COLO668 (cell line): ENCODE measurements at regions not wholly inside any gene's neighbourhood (a gene's known extent, or its start where the extent isn't known, plus 50 kb on each side); places are given as distances from the start of the nearest gene placed in this dataset.

Experiments used
- DNase-seq: peaks from one replicate; lab custom pipeline; 2025; ENCODE audit not compliant: unreplicated experiment; lab: John Stamatoyannopoulos, UW

GRCh38 chr9:91094324-91095088 lies 267.2 kb downstream of the AUH start:
- DNase-seq: no peak

DNA sequence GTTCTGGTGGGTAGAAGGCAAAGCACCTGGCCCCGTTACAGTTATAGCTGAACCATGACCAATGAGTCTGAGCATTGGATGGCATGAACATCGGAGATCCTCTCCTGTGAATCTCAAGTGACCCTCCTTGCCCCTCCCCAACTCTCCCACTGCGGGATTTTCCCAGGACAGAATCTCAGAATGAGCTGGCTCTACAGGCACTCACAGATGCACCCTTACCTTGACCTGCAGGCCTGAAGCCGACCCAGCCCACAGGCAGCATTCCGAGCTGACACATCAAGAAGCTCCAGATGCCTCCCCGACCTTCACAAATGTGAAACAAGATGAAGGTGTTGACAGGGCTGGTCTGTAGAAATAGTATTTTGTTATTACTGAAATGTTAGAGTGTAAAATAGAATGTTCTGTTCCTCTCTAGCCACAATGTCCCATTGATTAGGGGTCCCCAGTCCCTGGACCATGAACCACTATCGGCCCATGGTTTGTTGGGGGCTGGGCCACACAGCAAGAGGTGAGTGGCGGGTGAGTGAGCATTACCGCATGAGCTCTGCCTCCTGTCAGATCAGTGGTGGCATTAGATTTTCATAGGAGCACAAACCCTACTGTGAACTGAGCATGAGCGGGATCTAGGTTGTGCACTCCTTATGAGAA lies 263.4 kb downstream of the AUH start:
- no peak for DNase-seq

DNA sequence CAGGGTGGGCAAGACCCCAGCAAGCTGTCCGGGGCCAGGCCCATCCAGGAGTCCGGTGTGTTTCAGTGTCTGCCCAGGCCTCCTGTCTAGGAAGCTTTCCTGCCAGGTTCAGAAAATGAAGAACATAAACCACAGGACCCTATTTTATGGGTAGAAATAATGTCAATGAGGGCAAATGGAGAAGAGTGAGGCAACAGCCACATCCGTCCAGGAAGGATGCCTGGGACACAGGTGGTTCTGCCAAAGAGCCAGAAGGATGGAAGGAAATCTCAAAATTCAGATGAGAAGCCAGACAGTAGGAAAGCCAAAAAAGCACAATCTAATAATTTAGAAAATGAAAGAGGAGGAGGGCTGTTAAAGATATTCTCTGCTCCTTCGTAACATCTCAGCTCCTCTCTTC lies 262.3 kb downstream of the AUH start:
- no peak for DNase-seq

GRCh38 chr9:91100878-91101450 lies 260.8 kb downstream of the AUH start:
- no peak for DNase-seq

DNA sequence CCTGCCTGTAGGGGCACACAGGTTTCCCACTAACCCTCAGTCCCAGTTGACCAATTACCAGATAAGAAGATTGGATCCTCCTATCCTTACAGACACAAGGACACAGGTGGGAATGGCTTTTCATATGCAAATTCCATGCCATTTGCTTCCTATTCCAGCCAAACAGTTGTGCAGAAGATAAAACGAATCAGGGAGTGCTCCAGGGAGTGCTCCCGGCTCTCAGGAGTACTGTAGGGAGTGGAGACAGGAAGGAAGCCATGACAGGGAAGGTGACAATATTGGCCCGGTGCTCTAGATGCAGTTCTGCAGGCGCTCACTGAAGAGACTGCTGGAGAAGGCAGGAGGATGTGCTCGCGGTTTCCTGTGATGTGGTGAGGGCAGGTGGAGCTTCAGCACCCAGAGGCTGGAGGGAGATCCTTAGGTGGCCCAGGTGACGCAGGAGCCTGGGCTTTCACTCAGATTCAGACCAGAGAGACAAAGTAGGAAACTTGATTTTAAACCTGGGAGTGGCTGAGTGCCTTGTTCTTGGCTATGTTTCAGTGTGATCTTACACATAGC lies 260.0 kb downstream of the AUH start:
- peak; percentile 23 for DNase-seq

DNA sequence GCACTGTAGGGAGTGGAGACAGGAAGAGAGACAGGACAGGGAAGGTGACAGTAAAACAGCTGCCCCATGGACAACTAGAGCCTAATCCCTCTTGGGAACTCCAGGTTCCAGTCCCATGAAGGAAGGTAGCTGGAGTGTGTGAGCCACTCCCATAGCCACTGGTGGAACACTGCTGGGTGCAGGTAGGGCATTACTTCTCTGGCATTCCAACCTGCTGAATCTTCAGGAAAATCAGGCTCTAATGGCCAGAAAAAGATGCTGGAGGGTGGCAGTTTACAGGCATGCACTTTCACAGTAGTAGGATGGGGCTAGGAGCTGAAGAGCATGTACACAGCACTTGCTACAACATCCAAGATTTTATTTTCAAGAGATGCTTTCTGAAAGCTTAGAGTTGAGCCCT lies 259.4 kb downstream of the AUH start:
- no peak for DNase-seq

GRCh38 chr9:91103931-91104330 lies 257.8 kb downstream of the AUH start:
- no peak for DNase-seq

- no peak for DNase-seq
Measured at GRCh38 chr9:91106415-91107081, 255.2 kb downstream of the AUH start.

DNA sequence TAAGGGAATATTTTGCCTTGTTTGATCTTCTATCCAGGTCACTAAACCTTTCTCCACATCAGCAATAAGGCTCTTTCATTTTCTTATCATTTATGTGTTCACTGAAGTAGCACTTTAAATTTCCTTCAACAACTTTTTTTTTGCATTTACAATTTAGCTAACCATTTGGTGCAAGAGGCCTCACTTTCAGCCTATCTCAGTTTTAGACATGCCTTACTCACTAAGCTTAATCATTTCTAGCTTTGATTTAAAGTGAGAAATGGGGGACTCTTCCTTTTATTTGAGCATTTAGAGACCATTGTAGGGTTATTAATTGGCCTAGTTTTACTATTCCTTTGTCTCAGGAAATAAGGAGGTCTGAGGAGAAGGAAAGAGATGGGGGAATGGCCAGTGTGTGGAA lies 250.5 kb downstream of the AUH start:
- DNase-seq: no peak

DNA sequence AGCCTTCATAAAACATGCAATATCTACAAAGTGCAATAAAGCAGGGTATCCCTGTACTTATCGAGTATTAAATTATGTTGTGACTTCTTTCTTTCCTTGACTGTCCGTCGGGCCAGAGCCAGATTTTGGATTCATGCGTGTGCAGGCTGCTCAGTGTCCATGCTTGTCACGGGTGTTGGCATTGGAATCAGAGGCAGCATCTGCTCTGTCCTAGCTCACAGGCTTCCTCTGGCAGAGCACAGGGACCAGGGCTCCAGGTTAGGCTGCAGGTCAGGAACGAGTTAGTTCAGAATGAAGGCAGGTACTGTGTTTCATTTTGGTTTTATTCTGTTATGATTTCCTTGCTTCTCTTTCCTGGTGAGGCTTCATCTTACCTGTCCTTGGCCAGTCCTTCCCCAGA lies 249.8 kb downstream of the AUH start:
- no peak for DNase-seq

- no peak for DNase-seq
Measured at GRCh38 chr9:91113016-91113415, 248.7 kb downstream of the AUH start.

- no peak for DNase-seq
Measured at GRCh38 chr9:91114450-91114849, 247.3 kb downstream of the AUH start.

GRCh38 chr9:91116211-91116610 lies 245.5 kb downstream of the AUH start:
- no peak for DNase-seq

- DNase-seq: no peak
Measured at GRCh38 chr9:91116711-91117110, 245.0 kb downstream of the AUH start.

DNA sequence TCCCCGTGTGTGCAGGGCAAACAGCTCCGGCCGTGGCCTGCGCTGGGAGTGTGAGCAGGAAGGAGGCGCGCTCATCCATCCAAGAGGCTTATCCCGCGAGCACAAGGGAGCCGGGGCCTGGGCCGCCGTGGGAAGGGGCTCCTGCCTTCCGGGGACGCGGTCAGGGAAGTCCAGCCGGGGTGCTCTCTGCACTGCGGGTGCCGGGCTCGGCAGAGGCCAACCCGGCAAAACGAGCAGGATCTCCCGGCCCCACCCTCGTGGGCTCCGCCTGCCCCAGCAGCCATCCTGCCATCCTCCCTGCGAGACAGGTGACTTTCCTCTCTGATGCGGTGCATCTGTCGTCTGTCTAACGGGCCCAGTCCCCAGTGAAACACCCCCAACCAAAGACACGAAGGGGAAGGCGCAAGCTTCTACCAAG lies 244.2 kb downstream of the AUH start:
- DNase-seq: no peak

DNA sequence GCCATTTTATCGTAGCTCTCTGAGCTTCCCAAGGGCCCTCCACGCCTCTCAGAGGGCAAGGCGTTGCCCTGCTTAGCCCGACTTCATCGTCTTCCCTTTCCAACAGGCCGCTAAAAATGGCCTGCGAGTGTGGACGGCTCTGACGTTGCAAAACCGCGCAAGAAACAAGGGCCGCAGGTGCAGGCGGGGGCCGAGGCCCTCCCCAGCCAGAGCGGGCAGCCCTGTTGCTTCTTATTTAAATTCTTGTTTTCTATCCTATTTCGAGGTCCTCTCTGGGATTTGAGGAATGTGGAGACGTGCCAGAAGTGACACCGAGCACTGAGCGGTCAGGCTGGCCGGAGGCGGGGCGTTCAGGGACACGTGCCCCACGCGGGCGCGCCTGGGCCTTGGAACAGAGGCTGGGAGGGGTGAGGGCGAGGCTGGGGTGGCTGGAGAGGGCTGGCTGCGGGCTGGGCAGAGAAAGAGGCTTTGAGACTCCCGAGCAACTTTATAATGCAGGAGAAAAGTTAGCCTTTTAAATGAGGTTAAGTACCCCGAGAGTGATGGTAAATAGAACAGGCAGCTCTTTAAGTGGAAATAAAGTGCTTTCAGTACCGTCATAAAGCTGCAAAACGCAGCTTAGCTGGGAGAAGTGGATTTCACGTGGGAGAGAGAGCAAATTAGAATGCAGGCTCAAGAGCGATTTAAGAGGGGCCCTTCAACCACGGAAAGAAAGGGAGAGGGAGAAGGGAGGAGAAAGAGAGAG lies 243.6 kb downstream of the AUH start:
- peak; percentile 63 for DNase-seq

DNA sequence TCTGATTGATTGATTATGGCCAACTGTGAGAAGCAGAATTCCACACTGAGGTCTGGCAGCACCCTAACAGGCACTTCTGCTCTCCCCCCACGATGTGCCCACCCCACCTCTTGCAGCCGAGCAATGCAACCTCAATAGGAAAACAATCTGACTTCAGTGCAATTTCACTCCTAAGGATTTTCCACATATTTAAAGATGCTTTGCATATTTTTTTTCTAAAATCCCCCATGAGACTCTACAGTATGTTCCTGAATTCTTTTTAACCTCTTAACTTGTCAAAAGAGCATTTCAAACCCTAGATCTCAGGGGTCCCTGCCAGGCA lies 243.1 kb downstream of the AUH start:
- no peak for DNase-seq

GRCh38 chr9:91119142-91119541 lies 242.6 kb downstream of the AUH start:
- no peak for DNase-seq

DNA sequence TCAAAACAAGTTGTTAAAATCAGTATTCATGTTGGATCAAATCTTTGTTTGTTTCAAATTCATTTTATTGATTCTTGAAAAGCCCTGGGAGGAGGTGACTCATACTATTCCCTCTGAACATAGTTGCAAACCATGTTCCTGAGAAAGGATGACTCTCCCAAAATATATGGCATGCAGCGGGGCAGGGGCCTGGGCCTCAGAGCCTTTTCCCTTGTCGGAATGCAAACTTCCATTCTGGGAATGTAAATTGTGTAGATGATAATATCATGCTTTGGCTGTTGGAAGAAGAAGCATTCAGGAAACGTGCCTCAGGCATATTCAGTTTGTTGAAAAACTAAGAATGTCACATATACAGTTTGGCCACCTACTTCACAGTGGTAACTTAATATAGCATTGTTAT lies 242.0 kb downstream of the AUH start:
- DNase-seq: no peak

DNA sequence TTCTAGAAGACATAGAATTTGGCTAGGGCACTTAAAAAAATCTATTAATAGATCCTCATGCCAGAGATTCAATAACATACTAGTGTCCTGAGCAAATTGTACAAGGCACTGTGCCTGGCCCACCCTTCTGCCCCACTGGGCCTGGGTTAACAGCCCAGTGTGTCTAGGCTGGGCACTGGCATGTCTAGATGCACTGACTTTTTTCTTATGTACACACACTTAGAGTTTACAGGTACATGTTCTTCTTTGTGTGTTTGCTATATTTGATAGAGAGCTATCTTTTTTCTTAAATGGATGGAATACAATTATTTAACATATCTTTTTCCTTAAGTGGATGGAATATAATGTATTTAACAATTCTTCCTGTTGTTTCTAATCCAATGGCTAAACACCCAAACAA lies 241.5 kb downstream of the AUH start:
- DNase-seq: no peak

DNA sequence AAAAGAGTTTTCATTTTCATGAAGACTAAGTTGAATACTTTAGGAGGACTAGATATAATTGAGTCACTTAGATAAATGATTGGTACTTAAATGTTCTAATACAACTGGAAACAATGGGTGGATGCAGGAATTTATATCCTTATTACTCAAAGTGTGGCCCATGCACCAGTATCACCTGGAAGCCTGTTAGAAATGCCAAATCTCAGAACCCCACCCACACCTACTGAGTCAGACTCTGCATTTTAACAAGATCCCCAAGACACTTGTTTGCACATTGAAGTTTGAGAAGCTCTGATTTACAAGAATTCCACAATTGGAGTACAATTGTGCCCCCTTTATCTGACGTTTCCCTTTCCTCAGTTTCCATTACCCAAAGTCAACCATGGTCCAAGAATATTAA lies 239.0 kb downstream of the AUH start:
- DNase-seq: no peak
